Stimulated activated CD8-positive, alpha-beta memory T cell treated with anti-CD3 and anti-CD28 coated beads, Interleukin-7, amount 100 ng/mL, for 24 hours (primary cell): ENCODE measurements at regions not wholly inside any gene's neighbourhood (a gene's known extent, or its start where the extent isn't known, plus 50 kb on each side); places are given as distances from the start of the nearest gene placed in this dataset.
"Not testable (repeated sequence)": the region's sequence is repeated elsewhere in the genome, so short reads cannot be mapped to it uniquely, and the experiment has no call there.

Experiments
- DNase-seq: peaks from one replicate; pipeline ENCODE4 v3.0.0-alpha.2; 2020; ENCODE audit warnings: low read depth

DNA sequence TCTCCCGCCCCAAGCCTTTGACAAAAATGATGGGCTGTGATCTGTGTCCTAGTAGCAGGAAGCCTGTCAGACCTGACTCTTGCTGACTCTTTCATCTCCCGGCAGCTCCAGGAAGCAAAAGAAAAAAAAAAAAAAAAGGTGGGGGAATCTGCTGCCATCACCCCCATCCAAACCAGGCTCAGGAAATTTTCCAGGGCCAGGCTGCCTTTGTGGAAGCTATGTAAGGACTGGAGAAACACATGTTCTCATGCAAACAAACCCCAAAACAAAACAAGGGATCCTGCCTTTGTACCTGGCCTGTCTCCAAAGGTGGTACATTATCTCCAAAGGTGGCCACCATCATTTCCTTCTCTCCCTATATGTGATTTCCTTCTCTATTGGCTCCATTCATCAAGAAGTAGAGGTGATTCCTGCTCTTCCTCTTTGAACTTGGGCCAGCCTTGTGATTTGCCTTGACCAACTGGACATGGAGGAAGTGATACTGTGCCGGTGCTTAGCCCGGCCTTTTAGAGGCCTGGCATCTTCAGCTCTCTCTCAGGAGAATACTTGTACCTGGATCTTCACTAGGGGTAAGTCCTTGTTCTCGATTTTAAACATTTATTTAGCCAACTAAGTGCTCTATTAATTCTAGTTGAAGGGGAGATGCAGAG lies 192.2 kb upstream of the SVIL start:
- no peak for DNase-seq

- no peak for DNase-seq
Measured at GRCh38 chr10:29826221-29826620, 191.4 kb upstream of the SVIL start.

- DNase-seq, result no peak
Measured at GRCh38 chr10:29823553-29824080, 188.8 kb upstream of the SVIL start.

GRCh38 chr10:29820890-29821461 lies 186.2 kb upstream of the SVIL start:
- no peak for DNase-seq

GRCh38 chr10:29816801-29817558 lies 182.2 kb upstream of the SVIL start:
- DNase-seq, result no peak

DNA sequence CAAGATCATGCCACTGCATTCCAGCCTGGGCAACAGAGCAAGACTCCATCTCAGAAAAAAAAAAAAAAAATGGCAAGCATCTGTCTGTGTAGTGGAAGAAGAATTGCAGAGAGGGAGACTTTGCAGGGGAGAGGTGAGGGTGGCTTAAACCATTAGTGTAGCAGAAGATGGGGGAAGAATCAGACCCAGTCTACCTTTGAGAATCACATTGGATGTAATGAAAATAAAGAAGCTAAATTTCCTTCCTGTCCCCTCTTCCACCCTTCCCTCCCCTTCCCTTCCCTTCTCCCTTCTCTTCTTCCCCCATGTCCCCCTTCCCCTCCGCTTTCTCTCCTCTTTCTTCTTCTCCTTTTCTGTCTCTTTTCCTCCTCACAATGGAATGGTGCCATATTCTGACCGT lies 180.8 kb upstream of the SVIL start:
- DNase-seq, result no peak

DNA sequence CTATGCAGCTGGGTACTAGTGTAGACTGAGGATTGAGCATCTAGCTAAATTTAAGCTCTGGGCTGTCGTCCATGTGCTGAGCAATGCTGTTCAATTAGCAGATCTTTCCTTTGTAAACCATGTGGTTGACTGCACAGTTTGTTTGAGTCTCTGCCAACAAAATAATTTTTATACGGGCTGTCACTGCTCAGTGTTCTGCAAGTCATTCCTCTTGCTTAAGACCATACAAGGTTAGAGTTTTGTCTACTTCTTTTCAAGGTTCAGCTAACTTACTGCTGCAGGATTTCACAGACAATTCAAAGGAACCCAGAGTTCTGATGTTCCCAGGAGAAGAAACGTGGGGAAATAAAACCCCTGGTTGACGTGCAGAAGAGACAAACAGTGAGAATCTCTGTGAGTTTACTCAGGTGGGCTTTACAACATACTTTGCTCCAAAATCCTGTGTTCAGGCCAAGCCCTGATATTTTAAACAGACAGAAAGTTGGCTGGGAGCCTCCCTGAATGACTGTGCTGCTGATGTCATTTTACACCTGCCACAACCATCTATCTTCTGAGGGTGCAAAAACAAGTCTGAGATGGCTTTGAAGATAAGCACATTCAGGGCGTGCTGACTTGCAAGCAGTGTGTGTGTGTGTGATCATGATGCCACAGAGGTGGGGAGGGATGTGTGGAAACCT lies 177.1 kb upstream of the SVIL start:
- DNase-seq, result no peak

DNA sequence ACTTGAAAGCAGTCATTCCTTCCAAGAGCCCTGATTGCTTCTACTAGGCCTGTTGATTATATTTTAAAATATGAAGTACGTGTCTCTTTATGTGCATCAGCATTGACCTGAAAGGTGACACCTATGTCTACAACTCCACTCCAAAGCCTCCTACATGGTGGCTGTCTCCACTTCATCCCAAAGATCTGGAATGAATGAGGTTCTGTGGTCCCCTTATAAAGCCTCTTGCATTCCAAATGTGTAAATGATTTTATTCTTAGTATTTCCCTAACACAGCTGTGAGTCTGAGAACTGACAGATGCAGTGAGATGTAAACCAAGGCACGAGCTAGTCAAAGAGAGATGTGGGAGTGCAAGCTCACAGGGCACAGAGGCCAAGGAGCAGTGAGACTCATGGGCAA lies 176.0 kb upstream of the SVIL start:
- DNase-seq, result no peak

- DNase-seq, result not testable (repeated sequence)
Measured at GRCh38 chr10:29810231-29810630, 175.5 kb upstream of the SVIL start.

DNA sequence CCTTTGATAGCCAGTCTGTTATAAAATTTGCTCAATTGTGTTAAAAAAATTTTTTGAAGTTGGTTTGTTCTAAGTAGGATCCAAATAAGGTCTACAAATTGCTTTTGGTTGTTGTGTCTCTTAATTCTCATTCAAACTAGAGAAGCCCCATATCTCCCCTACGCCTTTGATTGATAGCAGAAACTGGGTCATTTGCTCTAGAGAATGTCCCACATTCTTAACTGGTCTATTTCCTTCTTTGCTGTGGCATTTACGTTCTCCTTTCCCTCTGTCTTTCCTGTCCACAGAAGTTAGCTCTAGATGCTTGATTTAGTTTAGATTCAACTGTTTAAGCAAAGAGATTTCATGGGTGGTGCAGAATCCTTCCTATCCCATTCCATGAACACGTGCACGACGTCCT lies 174.6 kb upstream of the SVIL start:
- DNase-seq, result no peak

DNA sequence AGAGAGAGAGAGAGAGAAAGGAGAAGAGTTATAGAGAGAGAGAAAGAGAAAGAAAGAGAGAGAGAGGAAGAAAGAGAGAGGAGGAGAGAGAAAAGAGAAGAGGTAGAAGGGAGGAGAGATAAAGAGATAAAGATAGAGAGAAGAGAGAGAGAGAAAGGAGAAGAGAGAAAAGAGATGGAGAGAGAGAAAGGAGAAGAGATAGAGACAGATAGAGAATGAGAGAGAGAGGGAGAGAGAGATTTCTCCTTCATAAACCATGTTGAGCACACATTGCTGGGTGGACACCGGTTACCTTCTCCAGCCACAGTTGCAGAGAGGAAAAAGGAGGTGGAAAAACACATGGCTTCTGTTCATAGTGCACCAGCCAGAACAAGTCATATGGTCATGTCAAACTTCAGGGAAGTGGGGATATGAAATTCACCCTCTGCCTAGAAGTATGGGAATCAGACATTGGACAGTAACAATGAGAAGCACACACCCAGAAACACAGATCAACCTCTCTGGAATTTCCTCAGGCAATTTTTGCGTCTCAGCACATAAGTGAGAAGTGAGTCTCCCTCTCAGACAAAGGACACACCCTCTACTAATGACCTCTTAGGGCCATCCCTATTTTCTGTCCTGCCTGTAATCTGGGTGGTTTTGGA lies 172.5 kb upstream of the SVIL start:
- DNase-seq, result no peak

DNA sequence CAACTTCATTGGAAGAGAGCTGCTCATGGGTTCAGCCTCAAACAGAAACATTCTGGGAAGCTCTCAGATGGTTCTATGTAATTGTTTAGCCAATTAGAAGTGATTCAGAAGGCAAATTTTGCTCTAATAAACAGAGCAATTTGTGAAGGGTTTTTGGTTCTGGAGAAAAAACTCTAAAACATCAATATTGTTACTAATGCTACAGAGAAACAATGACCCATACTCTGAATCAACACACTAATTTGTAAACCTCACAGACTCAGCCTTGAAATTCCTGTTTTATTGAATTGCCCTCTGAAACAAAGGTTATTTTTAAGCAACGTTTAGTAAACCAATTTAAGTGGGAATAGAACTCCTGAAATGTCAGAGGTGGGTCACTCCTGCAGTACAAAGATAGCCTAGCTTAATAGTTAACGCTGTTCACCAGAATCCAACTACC lies 171.6 kb upstream of the SVIL start:
- no peak for DNase-seq

- DNase-seq, result no peak
Measured at GRCh38 chr10:29805134-29805723, 170.5 kb upstream of the SVIL start.

- DNase-seq, result no peak
Measured at GRCh38 chr10:29804025-29804852, 169.5 kb upstream of the SVIL start.

- DNase-seq, result no peak
Measured at GRCh38 chr10:29802171-29802570, 167.4 kb upstream of the SVIL start.

DNA sequence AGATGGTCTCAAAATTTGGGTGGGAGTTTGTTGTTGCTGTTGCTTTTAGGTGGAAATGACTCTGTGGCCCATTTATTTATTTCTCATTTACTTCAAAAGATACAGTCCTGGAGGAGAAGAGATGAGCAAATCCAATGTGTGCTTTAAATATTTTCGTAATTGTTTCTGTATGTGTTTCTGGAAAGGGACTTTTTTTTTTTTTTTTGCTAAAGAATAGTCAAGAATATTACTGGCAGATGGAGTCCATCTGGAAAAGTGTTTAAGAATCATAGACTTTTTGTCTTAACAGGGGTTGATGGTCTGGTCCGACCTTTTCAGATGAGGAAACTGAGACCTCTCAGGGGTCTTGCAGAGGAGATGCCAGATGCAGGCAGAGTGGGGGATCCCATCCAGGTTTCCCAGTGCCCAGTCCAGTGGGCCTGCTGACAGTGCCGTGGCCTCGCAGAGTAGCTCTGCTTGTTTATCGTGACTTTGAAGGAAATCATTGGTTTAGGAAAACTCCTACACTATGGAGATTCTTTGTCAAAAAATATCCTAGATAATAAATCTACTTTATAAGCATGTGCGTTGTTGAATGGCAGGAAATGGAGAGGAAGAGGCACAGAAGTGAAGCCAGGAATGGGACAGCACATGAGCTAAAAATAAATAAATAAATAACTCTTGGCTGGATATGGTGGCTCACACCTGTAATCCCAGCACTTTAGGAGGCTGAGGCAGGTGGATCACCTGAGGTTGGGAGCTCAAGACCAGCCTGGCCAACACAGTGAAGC lies 164.3 kb upstream of the SVIL start:
- DNase-seq, result no peak

DNA sequence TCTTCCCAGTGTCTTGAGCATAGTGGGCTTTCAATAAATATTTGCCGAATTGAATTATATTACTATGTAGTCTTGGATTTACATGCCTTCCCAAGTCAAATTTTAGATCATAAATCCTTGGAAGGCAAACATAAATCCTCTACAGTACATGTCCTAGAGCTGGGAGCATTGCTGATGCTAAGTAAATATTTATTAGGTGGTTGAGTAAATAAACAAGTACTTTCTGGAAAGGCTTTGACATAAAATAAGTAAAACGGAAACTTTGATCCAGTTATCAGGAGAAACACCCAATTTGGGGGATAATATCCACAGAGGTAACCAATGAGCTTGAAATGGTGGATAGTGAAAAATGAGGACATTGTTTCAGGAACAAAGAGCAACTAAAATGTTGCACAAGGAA lies 162.8 kb upstream of the SVIL start:
- no peak for DNase-seq

GRCh38 chr10:29795850-29796249 lies 161.1 kb upstream of the SVIL start:
- no peak for DNase-seq

GRCh38 chr10:29794776-29795611 lies 160.2 kb upstream of the SVIL start:
- DNase-seq, result no peak
